ENCODE measurements at regions not wholly inside any gene's neighbourhood (a gene's known extent, or its start where the extent isn't known, plus 50 kb on each side); places are given as distances from the start of the nearest gene placed in this dataset.

DNA sequence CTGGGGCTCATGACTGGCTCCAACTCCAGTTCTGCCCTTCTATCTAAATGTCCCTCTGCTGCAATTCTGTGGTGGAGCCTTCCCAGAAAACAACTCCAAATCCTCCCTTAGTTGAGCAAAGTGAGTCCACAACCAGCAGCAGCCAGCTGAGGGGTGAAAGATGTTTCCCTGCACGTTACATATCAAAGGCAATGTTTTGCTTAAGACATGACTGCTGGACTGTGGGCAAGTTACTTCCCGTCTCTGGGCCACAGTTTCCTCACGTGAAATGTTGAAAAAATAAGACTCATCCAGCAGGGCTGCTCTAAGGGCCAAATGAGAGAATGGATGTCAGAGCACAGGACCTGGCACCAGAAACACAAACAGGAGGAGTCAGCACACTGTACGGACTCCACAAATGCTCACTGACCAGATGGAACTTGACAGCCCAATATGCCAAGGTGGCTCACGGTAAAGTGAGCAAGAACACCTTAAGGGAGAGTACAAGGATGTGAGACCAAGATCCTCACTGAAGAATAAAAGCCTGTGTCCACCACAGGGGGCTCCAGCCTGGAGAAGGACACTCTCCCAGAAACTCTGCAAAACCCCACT is 138.4 kb upstream of the ABCA1 start:
- DNase-seq (ENCODE audit: low spot score, unreplicated experiment): no peak
- H3K4me3 Mint-ChIP-seq (ENCODE audit: low read depth): no peak overlapping the region
- no peak for TF ChIP-seq CTCF (IDR thresholded peaks at IDR 0.05; ENCODE audit: unreplicated experiment)
- H3K36me3 Mint-ChIP-seq (ENCODE audit: insufficient read depth): peaks cover 3% of the 10 kb centered on the region
- peaks cover 8% of the 10 kb centered on the region for H3K27me3 Mint-ChIP-seq
- H3K9me3 Mint-ChIP-seq (ENCODE audit: low read depth): no peaks in the 10 kb centered on the region
- H3K4me1 Mint-ChIP-seq (ENCODE audit: low read depth): peaks cover 35% of the 10 kb centered on the region
- H3K27ac Mint-ChIP-seq: no peak overlapping the region

GRCh38 chr9:105067895-105068580 is 140.1 kb upstream of the ABCA1 start:
- peaks cover 1% of the 10 kb centered on the region for H3K36me3 Mint-ChIP-seq (ENCODE audit: insufficient read depth)
- H3K4me1 Mint-ChIP-seq (ENCODE audit: low read depth): peaks cover 28% of the 10 kb centered on the region
- no peaks in the 10 kb centered on the region for H3K9me3 Mint-ChIP-seq (ENCODE audit: low read depth)
- H3K4me3 Mint-ChIP-seq (ENCODE audit: low read depth): no peak overlapping the region
- H3K27me3 Mint-ChIP-seq: no peaks in the 10 kb centered on the region
- H3K27ac Mint-ChIP-seq: no peak overlapping the region
- no peak for TF ChIP-seq CTCF (IDR thresholded peaks at IDR 0.05; ENCODE audit: unreplicated experiment)
- no peak for DNase-seq (ENCODE audit: low spot score, unreplicated experiment)

GRCh38 chr9:105069285-105069684 is 141.3 kb upstream of the ABCA1 start:
- TF ChIP-seq CTCF (IDR thresholded peaks at IDR 0.05; ENCODE audit: unreplicated experiment): no peak
- no peak for DNase-seq (ENCODE audit: low spot score, unreplicated experiment)
- peaks cover 19% of the 10 kb centered on the region for H3K4me1 Mint-ChIP-seq (ENCODE audit: low read depth)
- H3K27me3 Mint-ChIP-seq: no peaks in the 10 kb centered on the region
- H3K9me3 Mint-ChIP-seq (ENCODE audit: low read depth): no peaks in the 10 kb centered on the region
- H3K36me3 Mint-ChIP-seq (ENCODE audit: insufficient read depth): peaks cover 1% of the 10 kb centered on the region
- peak overlapping the region; percentile 18 for H3K27ac Mint-ChIP-seq
- no peak overlapping the region for H3K4me3 Mint-ChIP-seq (ENCODE audit: low read depth)

DNA sequence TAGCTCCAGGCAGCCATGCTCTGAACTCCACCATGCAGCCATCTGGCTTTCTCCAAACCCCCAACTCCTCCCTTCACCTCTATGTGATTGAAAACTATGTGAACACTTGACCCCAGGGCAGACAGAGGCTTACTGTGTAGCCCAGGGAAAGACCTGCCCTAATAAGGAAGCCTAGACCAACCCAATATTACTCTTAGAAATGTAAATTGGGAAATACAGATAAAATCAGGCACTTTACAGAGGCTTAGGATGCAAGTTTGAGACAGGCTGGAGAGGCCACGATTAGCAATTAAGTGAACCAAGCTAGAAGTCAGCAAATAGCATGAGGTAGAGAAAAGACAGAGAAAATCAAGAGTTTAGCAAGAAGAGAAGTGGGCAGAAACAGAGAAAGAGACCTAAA is 141.7 kb upstream of the ABCA1 start:
- no peaks in the 10 kb centered on the region for H3K9me3 Mint-ChIP-seq (ENCODE audit: low read depth)
- H3K36me3 Mint-ChIP-seq (ENCODE audit: insufficient read depth): peaks cover 1% of the 10 kb centered on the region
- peak overlapping the region; percentile 18 for H3K27ac Mint-ChIP-seq
- no peak for TF ChIP-seq CTCF (IDR thresholded peaks at IDR 0.05; ENCODE audit: unreplicated experiment)
- H3K4me1 Mint-ChIP-seq (ENCODE audit: low read depth): peaks cover 15% of the 10 kb centered on the region
- no peak overlapping the region for H3K4me3 Mint-ChIP-seq (ENCODE audit: low read depth)
- DNase-seq (ENCODE audit: low spot score, unreplicated experiment): no peak
- no peaks in the 10 kb centered on the region for H3K27me3 Mint-ChIP-seq

DNA sequence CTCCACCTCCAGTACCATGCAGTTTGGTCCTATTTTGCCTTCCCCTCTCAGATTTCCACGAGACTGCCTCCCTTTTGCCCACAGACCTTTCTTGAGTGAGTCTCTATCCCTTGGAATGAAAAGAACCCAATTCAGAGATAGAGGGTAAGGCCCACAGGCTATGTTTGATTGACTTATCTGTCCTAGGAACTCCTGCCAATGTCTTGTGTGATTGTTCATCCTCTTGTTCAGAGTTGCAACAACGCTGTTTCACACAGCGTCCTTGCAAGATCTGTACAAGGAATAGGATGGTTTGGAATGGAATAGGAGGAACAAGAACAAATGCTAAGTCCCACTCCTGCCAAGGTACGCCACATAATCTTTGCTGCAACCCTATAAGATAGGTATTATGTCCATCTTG is 142.2 kb upstream of the ABCA1 start:
- H3K27ac Mint-ChIP-seq: peak overlapping the region; percentile 5
- no peaks in the 10 kb centered on the region for H3K9me3 Mint-ChIP-seq (ENCODE audit: low read depth)
- no peaks in the 10 kb centered on the region for H3K27me3 Mint-ChIP-seq
- peaks cover 1% of the 10 kb centered on the region for H3K36me3 Mint-ChIP-seq (ENCODE audit: insufficient read depth)
- H3K4me1 Mint-ChIP-seq (ENCODE audit: low read depth): peaks cover 10% of the 10 kb centered on the region
- TF ChIP-seq CTCF (IDR thresholded peaks at IDR 0.05; ENCODE audit: unreplicated experiment): no peak
- H3K4me3 Mint-ChIP-seq (ENCODE audit: low read depth): no peak overlapping the region
- no peak for DNase-seq (ENCODE audit: low spot score, unreplicated experiment)
